Liver (tissue), 3 donors: ENCODE measurements at regions not wholly inside any gene's neighbourhood (a gene's known extent, or its start where the extent isn't known, plus 50 kb on each side); places are given as distances from the start of the nearest gene placed in this dataset.

ENCODE experiments used
- ATF3 ChIP-seq: IDR thresholded peaks from 2 replicates; pipeline ENCODE4 v1.6.1; 2016; ENCODE audit warnings: antibody characterized with exemption
- MAX ChIP-seq: IDR thresholded peaks from 2 replicates; pipeline ENCODE4 v1.6.1; 2016; ENCODE audit warnings: antibody characterized with exemption
- REST ChIP-seq: IDR thresholded peaks from 2 replicates; pipeline ENCODE4 v1.6.1; 2016; ENCODE audit warnings: antibody characterized with exemption, mild to moderate bottlenecking
- SP1 ChIP-seq: IDR thresholded peaks from 2 replicates; pipeline ENCODE4 v1.6.1; 2018; ENCODE audit warnings: antibody characterized with exemption, mild to moderate bottlenecking
- TAF1 ChIP-seq: conservative IDR thresholded peaks from 2 replicates; pipeline ENCODE4 v1.6.1; 2016; ENCODE audit warnings: antibody characterized with exemption, mild to moderate bottlenecking
- YY1 ChIP-seq: IDR thresholded peaks from 2 replicates; pipeline ENCODE4 v1.6.1; 2016; ENCODE audit warnings: antibody characterized with exemption, mild to moderate bottlenecking
- TF ChIP-seq, protein P1 (sequence below): fragments of 150-350 bp; IDR thresholded peaks from 2 replicates; pipeline ENCODE4 v1.5.1; 2017; ENCODE audit warnings: improper control_type of control experiment, low read depth, low read length; ENCODE audit not compliant: missing input control
- donor health status: healthy.
- donor health status: healthy.

- TF ChIP-seq, protein P1, sequence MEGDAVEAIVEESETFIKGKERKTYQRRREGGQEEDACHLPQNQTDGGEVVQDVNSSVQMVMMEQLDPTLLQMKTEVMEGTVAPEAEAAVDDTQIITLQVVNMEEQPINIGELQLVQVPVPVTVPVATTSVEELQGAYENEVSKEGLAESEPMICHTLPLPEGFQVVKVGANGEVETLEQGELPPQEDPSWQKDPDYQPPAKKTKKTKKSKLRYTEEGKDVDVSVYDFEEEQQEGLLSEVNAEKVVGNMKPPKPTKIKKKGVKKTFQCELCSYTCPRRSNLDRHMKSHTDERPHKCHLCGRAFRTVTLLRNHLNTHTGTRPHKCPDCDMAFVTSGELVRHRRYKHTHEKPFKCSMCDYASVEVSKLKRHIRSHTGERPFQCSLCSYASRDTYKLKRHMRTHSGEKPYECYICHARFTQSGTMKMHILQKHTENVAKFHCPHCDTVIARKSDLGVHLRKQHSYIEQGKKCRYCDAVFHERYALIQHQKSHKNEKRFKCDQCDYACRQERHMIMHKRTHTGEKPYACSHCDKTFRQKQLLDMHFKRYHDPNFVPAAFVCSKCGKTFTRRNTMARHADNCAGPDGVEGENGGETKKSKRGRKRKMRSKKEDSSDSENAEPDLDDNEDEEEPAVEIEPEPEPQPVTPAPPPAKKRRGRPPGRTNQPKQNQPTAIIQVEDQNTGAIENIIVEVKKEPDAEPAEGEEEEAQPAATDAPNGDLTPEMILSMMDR = no peak
- TF ChIP-seq SP1 = no peak
- TF ChIP-seq MAX = no peak
- no peak for TF ChIP-seq REST
- TF ChIP-seq ATF3 = no peak
- TF ChIP-seq TAF1 = no peak
- TF ChIP-seq YY1 = no peak
Observed at GRCh38 chrX:99184153-99184552, 1225.9 kb downstream of the PCDH19 start.
